ENCODE measurements at regions not wholly inside any gene's neighbourhood (a gene's known extent, or its start where the extent isn't known, plus 50 kb on each side); places are given as distances from the start of the nearest gene placed in this dataset.

DNA sequence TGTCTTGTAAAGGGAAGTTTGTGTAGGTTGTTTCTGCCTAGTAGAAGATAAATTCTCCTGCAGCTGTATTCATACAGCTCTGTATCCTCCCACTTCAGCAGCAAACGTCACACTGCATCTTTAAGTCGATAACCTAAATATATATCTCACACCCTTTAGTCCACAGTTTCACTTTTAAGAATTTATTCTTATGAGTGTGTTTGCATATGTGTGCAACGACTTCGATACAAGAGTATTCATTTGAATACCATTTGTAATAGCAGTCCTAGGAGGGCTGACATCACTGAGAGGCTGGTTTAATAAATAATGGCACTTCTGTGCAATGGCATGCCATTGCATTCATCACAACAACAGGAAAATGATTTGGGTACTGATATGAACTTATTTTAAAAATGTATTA lies 63.8 kb upstream of the MSH6 start:
- TF ChIP-seq ZC3H10 (CRISPR knock-in tag; IDR thresholded peaks at IDR 0.05): no peak
- no peak for TF ChIP-seq SNAI2 (CRISPR knock-in tag; IDR thresholded peaks at IDR 0.05)
- TF ChIP-seq PPARA (CRISPR knock-in tag; IDR thresholded peaks at IDR 0.05; ENCODE audit: borderline replicate concordance): no peak
- TF ChIP-seq ZFP3 (CRISPR knock-in tag; IDR thresholded peaks at IDR 0.05): no peak
- TF ChIP-seq ZNF70 (CRISPR knock-in tag; IDR thresholded peaks at IDR 0.05): no peak
- TF ChIP-seq BACH2 (CRISPR knock-in tag; IDR thresholded peaks at IDR 0.05; ENCODE audit: borderline replicate concordance): no peak
- TF ChIP-seq, protein P1, sequence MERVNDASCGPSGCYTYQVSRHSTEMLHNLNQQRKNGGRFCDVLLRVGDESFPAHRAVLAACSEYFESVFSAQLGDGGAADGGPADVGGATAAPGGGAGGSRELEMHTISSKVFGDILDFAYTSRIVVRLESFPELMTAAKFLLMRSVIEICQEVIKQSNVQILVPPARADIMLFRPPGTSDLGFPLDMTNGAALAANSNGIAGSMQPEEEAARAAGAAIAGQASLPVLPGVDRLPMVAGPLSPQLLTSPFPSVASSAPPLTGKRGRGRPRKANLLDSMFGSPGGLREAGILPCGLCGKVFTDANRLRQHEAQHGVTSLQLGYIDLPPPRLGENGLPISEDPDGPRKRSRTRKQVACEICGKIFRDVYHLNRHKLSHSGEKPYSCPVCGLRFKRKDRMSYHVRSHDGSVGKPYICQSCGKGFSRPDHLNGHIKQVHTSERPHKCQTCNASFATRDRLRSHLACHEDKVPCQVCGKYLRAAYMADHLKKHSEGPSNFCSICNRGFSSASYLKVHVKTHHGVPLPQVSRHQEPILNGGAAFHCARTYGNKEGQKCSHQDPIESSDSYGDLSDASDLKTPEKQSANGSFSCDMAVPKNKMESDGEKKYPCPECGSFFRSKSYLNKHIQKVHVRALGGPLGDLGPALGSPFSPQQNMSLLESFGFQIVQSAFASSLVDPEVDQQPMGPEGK (CRISPR knock-in tag; IDR thresholded peaks at IDR 0.05; ENCODE audit: borderline replicate concordance): no peak
- no peak for TF ChIP-seq RARB (CRISPR knock-in tag; IDR thresholded peaks at IDR 0.05)
- no peak for TF ChIP-seq OSR1 (CRISPR knock-in tag; IDR thresholded peaks at IDR 0.05)
